Upper lobe of left lung (tissue), 6 donors: ENCODE measurements at regions not wholly inside any gene's neighbourhood (a gene's known extent, or its start where the extent isn't known, plus 50 kb on each side); places are given as distances from the start of the nearest gene placed in this dataset.

Experiments used
- ATAC-seq, 2 donors: fragments of 200-7000 bp; cut with Tn5 transposase; one replicate each; pipeline ENCODE4 v1.9.1; 2022; ENCODE audit warnings: mild to moderate bottlenecking in 2 of 2, moderate library complexity in 2 of 2; ENCODE audit not compliant: low FRiP score in 2 of 2
- DNase-seq, 2 donors: peaks; one replicate each; pipeline ENCODE4 v3.0.0-alpha.2; 2019 to 2020
- H3K27ac ChIP-seq, 4 donors: fragments of 200-600 bp; sonication (generic); one replicate each; pipeline ENCODE4 v1.5.1; 2016 to 2019
- H3K27me3 ChIP-seq, 4 donors: fragments of 200-600 bp; sonication (generic); one replicate each; pipeline ENCODE4 v1.5.1; 2017 to 2019
- H3K36me3 ChIP-seq, 4 donors: fragments of 200-600 bp; sonication (generic); one replicate each; pipeline ENCODE4 v1.5.1; 2016 to 2019
- H3K4me1 ChIP-seq, 4 donors: fragments of 200-600 bp; sonication (generic); one replicate each; pipeline ENCODE4 v1.5.1; 2018 to 2019
- H3K4me3 ChIP-seq, 4 donors: fragments of 200-600 bp; sonication (generic); one replicate each; pipeline ENCODE4 v1.5.1; 2017 to 2019; ENCODE audit warnings: mild to moderate bottlenecking in 2 of 4, moderate library complexity in 1 of 4
- H3K9me3 ChIP-seq, 4 donors: fragments of 200-600 bp; sonication (generic); one replicate each; pipeline ENCODE4 v1.5.1; 2018 to 2019
- EP300 ChIP-seq, 4 donors: sonication (generic); formaldehyde crosslinking; IDR thresholded peaks; one replicate each; pipeline ENCODE4 v1.5.1; 2017; ENCODE audit warnings: antibody characterized with exemption in 4 of 4, control low read depth in 2 of 4
- POLR2A ChIP-seq, 4 donors: fragments of 450-650 bp; IDR thresholded peaks; one replicate each; pipeline ENCODE4 v1.5.1; 2016 to 2017; ENCODE audit warnings: antibody characterized with exemption in 4 of 4, mild to moderate bottlenecking in 2 of 4
- POLR2AphosphoS5 ChIP-seq, 2 donors: sonication (generic); formaldehyde crosslinking; IDR thresholded peaks; one replicate each; pipeline ENCODE4 v1.5.1; 2017; ENCODE audit warnings: antibody characterized with exemption in 2 of 2
- WGBS, 2 donors: methylation state at CpG; one replicate each; pipeline ENCODE4 v1.1.5; 2017 to 2018; 5-methylcytosine and 5-hydroxymethylcytosine counted together
- TF ChIP-seq, protein P1 (sequence below), 6 experiments: fragments of 450-650 bp in 4 of 6; fragments of 200-600 bp in 2 of 6; sonication (generic) in 2 of 6; IDR thresholded peaks; one replicate each; pipeline ENCODE4 v1.5.1; 2016 to 2019; ENCODE audit warnings: antibody characterized with exemption in 6 of 6
- donor health status: DM: no; HTN: no; CAD: no; lungs with moderate emphysema.
- donor health status: DM: no; HTN: yes; CAD: no; lungs with severe emphysema.

GRCh38 chr16:80403894-80404293 lies 136.9 kb upstream of the DYNLRB2 start:
- H3K9me3 ChIP-seq = no peaks in the 10 kb centered on the region
- no peaks in the 10 kb centered on the region for H3K36me3 ChIP-seq
- TF ChIP-seq, protein P1, sequence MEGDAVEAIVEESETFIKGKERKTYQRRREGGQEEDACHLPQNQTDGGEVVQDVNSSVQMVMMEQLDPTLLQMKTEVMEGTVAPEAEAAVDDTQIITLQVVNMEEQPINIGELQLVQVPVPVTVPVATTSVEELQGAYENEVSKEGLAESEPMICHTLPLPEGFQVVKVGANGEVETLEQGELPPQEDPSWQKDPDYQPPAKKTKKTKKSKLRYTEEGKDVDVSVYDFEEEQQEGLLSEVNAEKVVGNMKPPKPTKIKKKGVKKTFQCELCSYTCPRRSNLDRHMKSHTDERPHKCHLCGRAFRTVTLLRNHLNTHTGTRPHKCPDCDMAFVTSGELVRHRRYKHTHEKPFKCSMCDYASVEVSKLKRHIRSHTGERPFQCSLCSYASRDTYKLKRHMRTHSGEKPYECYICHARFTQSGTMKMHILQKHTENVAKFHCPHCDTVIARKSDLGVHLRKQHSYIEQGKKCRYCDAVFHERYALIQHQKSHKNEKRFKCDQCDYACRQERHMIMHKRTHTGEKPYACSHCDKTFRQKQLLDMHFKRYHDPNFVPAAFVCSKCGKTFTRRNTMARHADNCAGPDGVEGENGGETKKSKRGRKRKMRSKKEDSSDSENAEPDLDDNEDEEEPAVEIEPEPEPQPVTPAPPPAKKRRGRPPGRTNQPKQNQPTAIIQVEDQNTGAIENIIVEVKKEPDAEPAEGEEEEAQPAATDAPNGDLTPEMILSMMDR (IDR thresholded peaks at IDR 0.05) = no peak
- no peak for TF ChIP-seq POLR2A (IDR thresholded peaks at IDR 0.05)
- TF ChIP-seq EP300 (IDR thresholded peaks at IDR 0.05) = no peak
- no peak for TF ChIP-seq POLR2AphosphoS5 (IDR thresholded peaks at IDR 0.05)
- no peaks in the 10 kb centered on the region for H3K27me3 ChIP-seq
- WGBS, 2 donors = 51 to 53% methylated on average over 3 of the region's 3 CpGs
- H3K4me1 ChIP-seq = no peaks in the 10 kb centered on the region
- no peak for ATAC-seq
- DNase-seq = no peak
- no peak overlapping the region for H3K27ac ChIP-seq
- H3K4me3 ChIP-seq = no peak overlapping the region

DNA sequence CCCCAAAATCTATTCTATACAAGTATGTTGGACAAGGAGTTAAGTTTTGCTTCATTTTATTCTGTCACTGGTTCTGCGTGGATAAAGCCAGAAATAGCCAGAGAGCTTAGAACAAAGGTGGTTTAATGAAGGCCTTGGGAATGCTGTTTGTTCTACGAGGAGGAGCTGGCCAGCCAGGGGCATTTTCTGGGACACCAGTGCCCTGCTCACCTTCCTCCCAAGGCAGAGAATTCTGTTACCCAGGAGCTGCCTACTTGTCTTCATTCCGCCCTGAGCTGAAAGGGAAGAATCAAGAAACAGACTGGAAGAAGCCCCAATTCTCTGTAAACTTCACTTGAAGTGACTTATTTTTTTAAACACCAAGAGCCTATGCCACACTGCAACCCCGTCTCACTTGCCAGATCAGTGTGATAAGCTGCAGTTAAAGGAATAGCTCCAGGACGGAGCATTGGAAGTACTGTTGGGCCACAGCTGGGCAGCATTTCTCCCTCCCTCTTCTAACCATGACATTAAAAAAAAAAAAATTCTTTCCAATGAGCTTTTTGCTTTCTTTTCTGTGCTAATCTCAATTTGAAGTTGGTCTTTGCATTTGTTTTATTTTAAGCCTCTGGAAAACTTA lies 149.8 kb upstream of the DYNLRB2 start:
- DNase-seq (no peak), ATAC-seq (no peak)
- 69 to 71% methylated on average over 5 of the region's 5 CpGs for WGBS, 2 donors
- H3K27me3 ChIP-seq = no peaks in the 10 kb centered on the region
- H3K4me1 ChIP-seq = no peaks in the 10 kb centered on the region
- H3K4me3 ChIP-seq = no peak overlapping the region
- TF ChIP-seq, protein P1 (IDR thresholded peaks at IDR 0.05) = no peak
- TF ChIP-seq POLR2AphosphoS5 (IDR thresholded peaks at IDR 0.05) = no peak
- TF ChIP-seq POLR2A (IDR thresholded peaks at IDR 0.05) = no peak
- TF ChIP-seq EP300 (IDR thresholded peaks at IDR 0.05) = no peak
- H3K36me3 ChIP-seq = no peaks in the 10 kb centered on the region
- H3K27ac ChIP-seq = no peak overlapping the region
- H3K9me3 ChIP-seq = no peaks in the 10 kb centered on the region

DNA sequence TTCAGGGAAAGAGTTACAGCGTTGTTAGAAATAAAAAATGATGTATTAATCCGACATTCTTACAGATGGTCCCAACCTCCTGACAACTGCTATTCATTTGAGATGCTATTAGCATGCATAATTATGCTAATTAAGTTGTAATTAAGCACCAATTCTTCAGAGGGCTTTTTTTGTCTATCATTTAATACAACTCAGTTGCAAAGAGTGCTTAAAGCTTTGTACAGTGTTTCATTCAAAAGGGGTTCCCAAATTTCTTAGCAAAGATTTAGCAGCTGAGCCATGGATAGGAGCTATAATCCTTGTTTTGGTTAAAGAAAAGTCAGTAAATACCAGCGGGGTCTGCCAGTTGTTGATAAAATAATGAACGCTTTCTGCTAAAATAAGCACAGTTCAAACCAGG lies 150.7 kb upstream of the DYNLRB2 start:
- no peaks in the 10 kb centered on the region for H3K4me1 ChIP-seq
- TF ChIP-seq, protein P1 (IDR thresholded peaks at IDR 0.05) = no peak
- no peak for TF ChIP-seq POLR2AphosphoS5 (IDR thresholded peaks at IDR 0.05)
- no peak for TF ChIP-seq EP300 (IDR thresholded peaks at IDR 0.05)
- TF ChIP-seq POLR2A (IDR thresholded peaks at IDR 0.05) = no peak
- 90 to 95% methylated on average over 4 of the region's 4 CpGs for WGBS, 2 donors
- H3K9me3 ChIP-seq = no peaks in the 10 kb centered on the region
- no peak overlapping the region for H3K27ac ChIP-seq
- H3K4me3 ChIP-seq = no peak overlapping the region
- no peaks in the 10 kb centered on the region for H3K36me3 ChIP-seq
- no peaks in the 10 kb centered on the region for H3K27me3 ChIP-seq
- DNase-seq (no peak), ATAC-seq (no peak)

GRCh38 chr16:80389338-80389737 lies 151.5 kb upstream of the DYNLRB2 start:
- WGBS, 2 donors = 75 to 81% methylated on average over 8 to 9 of the region's 9 CpGs
- no peaks in the 10 kb centered on the region for H3K36me3 ChIP-seq
- DNase-seq (peak in 1 of 2 donors; percentile 29), ATAC-seq (no peak)
- no peak overlapping the region for H3K27ac ChIP-seq
- H3K9me3 ChIP-seq = no peaks in the 10 kb centered on the region
- no peak for TF ChIP-seq EP300 (IDR thresholded peaks at IDR 0.05)
- TF ChIP-seq, protein P1 (IDR thresholded peaks at IDR 0.05) = no peak
- H3K4me3 ChIP-seq = no peak overlapping the region
- H3K4me1 ChIP-seq = no peaks in the 10 kb centered on the region
- no peaks in the 10 kb centered on the region for H3K27me3 ChIP-seq

DNA sequence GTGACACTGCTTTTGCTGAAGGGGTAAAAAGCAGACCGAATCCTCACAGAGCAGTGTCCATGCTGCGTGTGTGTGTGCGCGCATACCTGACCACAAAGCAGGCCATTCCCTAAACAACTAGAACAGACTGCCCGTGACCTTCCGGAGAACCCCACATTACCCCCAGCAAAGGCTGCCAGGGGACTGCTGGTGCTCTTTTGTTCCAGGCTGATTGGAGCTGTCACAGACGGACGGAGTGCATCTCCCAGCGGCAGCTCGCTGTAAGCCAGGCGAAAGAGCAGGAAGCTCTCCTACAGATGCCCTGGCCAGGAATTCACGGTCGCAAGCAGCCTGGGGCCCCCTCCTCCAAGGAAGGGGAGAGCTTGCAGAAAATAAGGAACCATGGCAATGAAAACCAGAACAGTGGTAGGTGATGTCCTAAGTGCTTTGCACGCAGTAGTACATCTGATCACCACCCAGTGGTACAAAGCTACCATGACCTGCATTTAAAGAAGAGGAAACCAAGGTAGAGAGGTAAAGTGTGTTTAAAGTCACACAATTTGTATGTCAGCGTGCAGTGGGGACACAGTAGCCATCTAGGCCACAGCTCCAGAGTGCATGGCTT lies 153.4 kb upstream of the DYNLRB2 start:
- no peak for ATAC-seq
- TF ChIP-seq POLR2AphosphoS5 (IDR thresholded peaks at IDR 0.05) = no peak
- no peak for TF ChIP-seq EP300 (IDR thresholded peaks at IDR 0.05)
- TF ChIP-seq, protein P1 (IDR thresholded peaks at IDR 0.05) = no peak
- TF ChIP-seq POLR2A (IDR thresholded peaks at IDR 0.05) = no peak
- peak in 1 of 2 donors; percentile 21 for DNase-seq
- Histone ChIP-seq H3K27me3 (no peaks in the 10 kb centered on the region), H3K4me3 (no peak overlapping the region), H3K9me3 (no peaks in the 10 kb centered on the region), H3K4me1 (no peaks in the 10 kb centered on the region), H3K36me3 (no peaks in the 10 kb centered on the region), H3K27ac (no peak overlapping the region)
- 67 to 79% methylated on average over 15 of the region's 15 CpGs for WGBS, 2 donors
